Panc1 (cell line): ENCODE measurements at regions not wholly inside any gene's neighbourhood (a gene's known extent, or its start where the extent isn't known, plus 50 kb on each side); places are given as distances from the start of the nearest gene placed in this dataset.

Source experiments
- ATAC-seq: fragments of 200-7000 bp; cut with Tn5 transposase; 2 replicates; pipeline ENCODE4 v1.9.1; 2020; ENCODE audit warnings: mild to moderate bottlenecking, moderate library complexity
- BruUV-seq: library from RNA; stranded (reverse); fragments of 400-500 nt; replicated peaks from 2 replicates; lab custom pipeline; 2021; lab: Mats Ljungman, UMichigan
- CTCF ChIA-PET: fragments of 300-600 bp; sonication (Branson Sonifier 250); formaldehyde crosslinking; loops from one replicate; lab custom pipeline; 2022; ENCODE audit warnings: antibody characterized with exemption; lab: Charles Lee
- POLR2A ChIA-PET: fragments of 300-600 bp; sonication (Branson Sonifier 250); formaldehyde crosslinking; loops from one replicate; lab custom pipeline; 2022; ENCODE audit warnings: antibody characterized with exemption; lab: Charles Lee
- DNase-seq: peaks from one replicate; pipeline ENCODE4 v3.0.0-alpha.2; 2010; ENCODE audit warnings: low read depth, low spot score
- H3K27ac ChIP-seq: 2 replicates; pipeline ENCODE4 v1.5.1; 2011; ENCODE audit warnings: mild to moderate bottlenecking, low read length, inconsistent platforms
- H3K27me3 ChIP-seq: fragments of 200-500 bp; sonication (Bioruptor generic); 2 replicates; pipeline ENCODE4 v1.6.0; 2014; ENCODE audit warnings: low read length, inconsistent platforms; ENCODE audit not compliant: control insufficient read depth, insufficient read depth
- H3K36me3 ChIP-seq: fragments of 200-500 bp; sonication (Bioruptor generic); 2 replicates; pipeline ENCODE4 v1.5.1; 2014; ENCODE audit warnings: inconsistent platforms, mild to moderate bottlenecking, low read length, moderate library complexity; ENCODE audit not compliant: control insufficient read depth, insufficient read depth
- H3K4me1 ChIP-seq: 2 replicates; pipeline ENCODE4 v1.5.1; 2011; ENCODE audit warnings: inconsistent platforms, mild to moderate bottlenecking, low read length, moderate library complexity; ENCODE audit not compliant: control insufficient read depth, insufficient read depth
- H3K4me3 ChIP-seq, 2 experiments: 2 replicates each; pipeline ENCODE4 v1.5.1; 2011 to 2012; ENCODE audit warnings: low read depth in 2 of 2, low read length in 2 of 2, mild to moderate bottlenecking in 2 of 2, inconsistent platforms in 1 of 2, moderate library complexity in 1 of 2
- H3K9me3 ChIP-seq: fragments of 200-500 bp; sonication (Bioruptor generic); 2 replicates; pipeline ENCODE4 v1.5.1; 2014; ENCODE audit warnings: low read depth, mild to moderate bottlenecking, inconsistent platforms, low read length, moderate library complexity; ENCODE audit not compliant: control insufficient read depth, insufficient read depth
- POLR2AphosphoS5 ChIP-seq: IDR thresholded peaks from 2 replicates; pipeline ENCODE4 v1.6.1; 2012; ENCODE audit warnings: mild to moderate bottlenecking, low read depth, low read length, moderate library complexity
- SIN3A ChIP-seq: IDR thresholded peaks from 2 replicates; pipeline ENCODE4 v1.6.1; 2012; ENCODE audit warnings: low read depth, mild to moderate bottlenecking, low read length, moderate library complexity, borderline replicate concordance; ENCODE audit not compliant: insufficient read depth
- TCF7L2 ChIP-seq: IDR thresholded peaks from 2 replicates; pipeline ENCODE4 v1.6.1; 2011; ENCODE audit warnings: mild to moderate bottlenecking, low read depth, low read length, inconsistent platforms
- in situ Hi-C: cut with HindIII; loops from 2 replicates; pipeline ENCODE4 v1.10.0; 2016; ENCODE audit warnings: low sequenced_read_pairs, low pct_unique_long_range_greater_than_20kb
- intact Hi-C: fragments of 100-400 bp; cut with micrococcal nuclease; formaldehyde crosslinking; loops from one replicate; pipeline ENCODE4 v1.10.0; 2022; ENCODE audit not compliant: unreplicated experiment
- TF ChIP-seq, protein P1 (sequence below), 2 experiments: IDR thresholded peaks; 2 replicates each; pipeline ENCODE4 v1.6.1; 2011 to 2012; ENCODE audit warnings: low read depth in 2 of 2, control low read depth in 1 of 2, low read length in 1 of 2, mild to moderate bottlenecking in 1 of 2, moderate library complexity in 1 of 2; ENCODE audit not compliant: insufficient read depth in 1 of 2
- TF ChIP-seq, protein P2 (sequence below): fragments of 450-650 bp; IDR thresholded peaks from 2 replicates; pipeline ENCODE4 v1.5.1; 2017; ENCODE audit warnings: mild to moderate bottlenecking

DNA sequence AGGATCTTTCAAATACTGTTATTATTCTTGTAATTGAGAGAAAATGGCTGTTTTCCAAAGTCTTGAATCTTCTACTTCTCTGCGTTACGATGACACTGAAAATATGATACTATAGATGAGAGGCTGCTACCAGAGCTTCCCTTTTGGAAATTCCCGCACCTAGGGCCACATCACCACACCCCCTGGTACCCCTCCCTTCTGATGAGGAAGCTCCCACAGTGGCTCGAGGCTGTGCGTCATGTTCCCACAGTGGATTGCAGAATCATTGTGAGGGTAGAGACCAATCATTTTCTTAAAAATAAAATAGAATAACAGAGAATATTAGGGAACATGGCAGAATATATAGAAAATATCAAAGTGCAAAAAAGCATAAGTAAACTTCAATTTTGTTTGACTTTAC is 268.9 kb upstream of the SMIM21 start:
- Histone ChIP-seq H3K9me3 (no peaks in the 10 kb centered on the region), H3K4me3 (no peak overlapping the region), H3K36me3 (no peaks in the 10 kb centered on the region), H3K27me3 (no peaks in the 10 kb centered on the region), H3K27ac (no peak overlapping the region), H3K4me1 (no peaks in the 10 kb centered on the region)
- TF ChIP-seq TCF7L2 (no peak), SIN3A (no peak), POLR2AphosphoS5 (no peak)
- TF ChIP-seq, protein P1, sequence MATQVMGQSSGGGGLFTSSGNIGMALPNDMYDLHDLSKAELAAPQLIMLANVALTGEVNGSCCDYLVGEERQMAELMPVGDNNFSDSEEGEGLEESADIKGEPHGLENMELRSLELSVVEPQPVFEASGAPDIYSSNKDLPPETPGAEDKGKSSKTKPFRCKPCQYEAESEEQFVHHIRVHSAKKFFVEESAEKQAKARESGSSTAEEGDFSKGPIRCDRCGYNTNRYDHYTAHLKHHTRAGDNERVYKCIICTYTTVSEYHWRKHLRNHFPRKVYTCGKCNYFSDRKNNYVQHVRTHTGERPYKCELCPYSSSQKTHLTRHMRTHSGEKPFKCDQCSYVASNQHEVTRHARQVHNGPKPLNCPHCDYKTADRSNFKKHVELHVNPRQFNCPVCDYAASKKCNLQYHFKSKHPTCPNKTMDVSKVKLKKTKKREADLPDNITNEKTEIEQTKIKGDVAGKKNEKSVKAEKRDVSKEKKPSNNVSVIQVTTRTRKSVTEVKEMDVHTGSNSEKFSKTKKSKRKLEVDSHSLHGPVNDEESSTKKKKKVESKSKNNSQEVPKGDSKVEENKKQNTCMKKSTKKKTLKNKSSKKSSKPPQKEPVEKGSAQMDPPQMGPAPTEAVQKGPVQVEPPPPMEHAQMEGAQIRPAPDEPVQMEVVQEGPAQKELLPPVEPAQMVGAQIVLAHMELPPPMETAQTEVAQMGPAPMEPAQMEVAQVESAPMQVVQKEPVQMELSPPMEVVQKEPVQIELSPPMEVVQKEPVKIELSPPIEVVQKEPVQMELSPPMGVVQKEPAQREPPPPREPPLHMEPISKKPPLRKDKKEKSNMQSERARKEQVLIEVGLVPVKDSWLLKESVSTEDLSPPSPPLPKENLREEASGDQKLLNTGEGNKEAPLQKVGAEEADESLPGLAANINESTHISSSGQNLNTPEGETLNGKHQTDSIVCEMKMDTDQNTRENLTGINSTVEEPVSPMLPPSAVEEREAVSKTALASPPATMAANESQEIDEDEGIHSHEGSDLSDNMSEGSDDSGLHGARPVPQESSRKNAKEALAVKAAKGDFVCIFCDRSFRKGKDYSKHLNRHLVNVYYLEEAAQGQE (IDR thresholded peaks at IDR 0.05; ENCODE audit: insufficient read depth in 1 of 2, low read depth in 2 of 2, low read length in 1 of 2) = no peak
- TF ChIP-seq, protein P2, sequence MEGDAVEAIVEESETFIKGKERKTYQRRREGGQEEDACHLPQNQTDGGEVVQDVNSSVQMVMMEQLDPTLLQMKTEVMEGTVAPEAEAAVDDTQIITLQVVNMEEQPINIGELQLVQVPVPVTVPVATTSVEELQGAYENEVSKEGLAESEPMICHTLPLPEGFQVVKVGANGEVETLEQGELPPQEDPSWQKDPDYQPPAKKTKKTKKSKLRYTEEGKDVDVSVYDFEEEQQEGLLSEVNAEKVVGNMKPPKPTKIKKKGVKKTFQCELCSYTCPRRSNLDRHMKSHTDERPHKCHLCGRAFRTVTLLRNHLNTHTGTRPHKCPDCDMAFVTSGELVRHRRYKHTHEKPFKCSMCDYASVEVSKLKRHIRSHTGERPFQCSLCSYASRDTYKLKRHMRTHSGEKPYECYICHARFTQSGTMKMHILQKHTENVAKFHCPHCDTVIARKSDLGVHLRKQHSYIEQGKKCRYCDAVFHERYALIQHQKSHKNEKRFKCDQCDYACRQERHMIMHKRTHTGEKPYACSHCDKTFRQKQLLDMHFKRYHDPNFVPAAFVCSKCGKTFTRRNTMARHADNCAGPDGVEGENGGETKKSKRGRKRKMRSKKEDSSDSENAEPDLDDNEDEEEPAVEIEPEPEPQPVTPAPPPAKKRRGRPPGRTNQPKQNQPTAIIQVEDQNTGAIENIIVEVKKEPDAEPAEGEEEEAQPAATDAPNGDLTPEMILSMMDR = no peak
- no TSS peak for BruUV-seq
- in situ Hi-C loops = no loop called here
- ChIA-PET CTCF (no interaction called here), POLR2A (no interaction called here)
- ATAC-seq = no peak
- intact Hi-C loops = no loop called here
- DNase-seq = no peak

DNA sequence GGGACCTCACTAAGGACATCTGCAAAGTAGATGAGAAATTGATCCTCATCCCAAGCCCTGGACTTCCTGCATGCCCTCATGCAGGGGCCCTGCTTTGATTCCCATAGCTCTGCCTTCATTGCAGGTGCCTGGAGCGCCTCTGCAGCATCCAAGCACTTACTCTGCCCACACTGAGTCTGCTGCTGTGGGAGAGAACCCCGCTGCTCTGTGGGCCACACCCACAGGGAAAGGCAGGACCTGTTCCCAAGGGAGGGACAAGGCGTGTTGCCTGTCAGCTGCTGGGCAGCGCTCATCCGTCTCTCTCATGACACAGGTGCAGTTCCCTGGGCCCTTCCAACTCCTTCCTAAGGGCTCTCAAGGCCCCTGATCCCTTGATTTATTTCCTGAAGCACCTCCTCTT is 266.8 kb upstream of the SMIM21 start:
- DNase-seq = no peak
- H3K27ac ChIP-seq = no peak overlapping the region
- ChIA-PET CTCF (no interaction called here), POLR2A (no interaction called here)
- BruUV-seq = no TSS peak
- no peak for ATAC-seq
- H3K27me3 ChIP-seq = no peaks in the 10 kb centered on the region
- H3K4me1 ChIP-seq = no peaks in the 10 kb centered on the region
- intact Hi-C loops (no loop called here), in situ Hi-C loops (no loop called here)
- H3K9me3 ChIP-seq = no peaks in the 10 kb centered on the region
- no peaks in the 10 kb centered on the region for H3K36me3 ChIP-seq
- no peak overlapping the region for H3K4me3 ChIP-seq
- TF ChIP-seq, protein P2 = no peak

DNA sequence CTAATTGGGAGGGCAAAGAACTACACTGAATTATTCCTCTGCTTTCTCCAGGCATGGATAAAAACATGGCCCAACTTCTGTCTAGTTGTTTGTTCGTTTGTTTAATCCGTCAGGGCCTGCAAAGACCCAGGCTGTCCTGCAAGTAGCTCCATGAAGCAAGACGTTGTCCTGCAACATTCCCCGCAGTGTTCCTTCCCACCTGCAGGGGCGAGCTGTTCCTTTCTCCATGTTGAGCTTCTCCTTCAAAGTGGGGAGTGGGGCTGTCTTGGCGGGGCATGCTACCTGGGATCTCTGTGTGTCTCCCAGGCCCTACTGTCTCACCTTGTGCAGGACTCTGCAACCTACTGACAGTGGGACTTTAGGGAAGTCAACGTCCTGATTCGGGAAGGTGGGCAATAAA is 264.0 kb upstream of the SMIM21 start:
- no peak for DNase-seq
- no peaks in the 10 kb centered on the region for H3K36me3 ChIP-seq
- TF ChIP-seq, protein P2 = no peak
- no peak for TF ChIP-seq TCF7L2
- TF ChIP-seq, protein P1 (IDR thresholded peaks at IDR 0.05; ENCODE audit: insufficient read depth in 1 of 2, low read depth in 2 of 2, low read length in 1 of 2) = no peak
- no peak for TF ChIP-seq SIN3A
- no peak overlapping the region for H3K4me3 ChIP-seq
- H3K27ac ChIP-seq = no peak overlapping the region
- intact Hi-C loops (no loop called here), in situ Hi-C loops (no loop called here)
- H3K9me3 ChIP-seq = no peaks in the 10 kb centered on the region
- no TSS peak for BruUV-seq
- H3K27me3 ChIP-seq = peaks cover 15% of the 10 kb centered on the region
- ChIA-PET CTCF (no interaction called here), POLR2A (no interaction called here)
- no peaks in the 10 kb centered on the region for H3K4me1 ChIP-seq
- no peak for ATAC-seq
